ENCODE measurements at regions not wholly inside any gene's neighbourhood (a gene's known extent, or its start where the extent isn't known, plus 50 kb on each side); places are given as distances from the start of the nearest gene placed in this dataset.

- TF ChIP-seq CTCF (IDR thresholded peaks at IDR 0.05; ENCODE audit: poor library complexity, severe bottlenecking) (no peak), EZH2 (IDR thresholded peaks at IDR 0.05; ENCODE audit: borderline replicate concordance, insufficient read depth, low read length, poor library complexity, severe bottlenecking) (no peak), REST (IDR thresholded peaks at IDR 0.05; ENCODE audit: borderline replicate concordance) (no peak), SMC3 (conservative IDR thresholded peaks at IDR 0.05; ENCODE audit: poor library complexity) (no peak), TAF1 (IDR thresholded peaks at IDR 0.05; ENCODE audit: low read depth) (no peak), MXI1 (conservative IDR thresholded peaks at IDR 0.05; ENCODE audit: poor library complexity, severe bottlenecking) (no peak), POLR2AphosphoS5 (IDR thresholded peaks at IDR 0.05) (no peak)
Observed at GRCh38 chr2:190119257-190119656, 56.7 kb upstream of the MSTN start.

Data from neural cell (in vitro differentiated cells).